Hematopoietic multipotent progenitor cell treated with erythropoietin and hydrocortisone succinate and interleukin-3 and kit ligand, for 6 days (in vitro differentiated cells): ENCODE measurements at regions not wholly inside any gene's neighbourhood (a gene's known extent, or its start where the extent isn't known, plus 50 kb on each side); places are given as distances from the start of the nearest gene placed in this dataset.
"Not testable (repeated sequence)": the region's sequence is repeated elsewhere in the genome, so short reads cannot be mapped to it uniquely, and the experiment has no call there.

Experiments
- DNase-seq: peaks from one replicate; pipeline ENCODE4 v3.0.0-alpha.2; 2015

DNA sequence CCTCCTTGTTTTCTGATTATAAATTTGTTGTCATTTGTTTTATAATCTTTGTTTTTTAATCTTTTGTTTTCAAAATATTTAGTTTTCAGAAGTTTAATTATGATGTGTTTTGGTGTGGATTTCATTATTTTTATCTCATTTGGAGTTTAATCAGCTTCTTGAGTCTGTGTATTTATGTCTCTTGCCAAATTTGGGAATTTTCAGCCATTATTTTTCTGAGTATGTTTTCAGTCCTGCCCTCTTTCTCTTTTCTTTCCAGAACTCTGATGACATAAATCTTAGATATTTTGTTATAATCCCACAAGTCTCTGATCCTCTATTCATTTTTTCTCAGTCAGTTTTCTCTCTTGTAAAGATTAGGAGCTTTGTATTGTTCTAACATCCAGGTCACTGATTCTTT lies 89.8 kb downstream of the RHOU start:
- DNase-seq = no peak

DNA sequence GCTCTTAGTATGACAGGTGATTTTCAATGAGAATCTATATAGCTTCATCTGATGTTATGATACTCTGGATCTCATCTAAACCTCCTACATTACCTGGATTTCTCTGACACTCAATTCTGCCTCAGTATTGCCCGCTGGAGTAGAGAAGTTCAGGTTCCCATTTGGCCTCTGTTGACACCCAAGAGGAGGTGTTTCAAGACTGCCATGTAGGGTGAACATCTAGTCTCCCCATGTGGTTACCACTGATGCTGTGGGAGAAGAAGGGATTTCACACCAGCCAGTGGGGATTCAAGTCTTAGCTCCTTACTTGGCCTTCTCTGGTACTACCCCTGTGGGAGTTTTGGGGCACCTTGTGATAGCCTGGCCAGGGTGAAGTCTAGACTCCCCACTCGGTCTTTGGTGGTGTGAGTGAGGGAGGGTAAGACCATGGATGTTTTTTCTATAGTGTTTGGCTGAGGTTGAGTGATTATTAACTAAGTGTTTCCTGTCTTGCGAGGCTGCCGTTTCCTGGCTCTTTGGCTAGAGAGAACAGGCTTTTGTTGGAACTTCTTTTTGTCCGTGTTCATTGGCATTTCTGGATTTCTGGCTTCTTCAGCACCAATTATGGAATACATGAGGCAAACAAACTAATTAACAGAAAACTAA lies 90.7 kb downstream of the RHOU start:
- DNase-seq = no peak

DNA sequence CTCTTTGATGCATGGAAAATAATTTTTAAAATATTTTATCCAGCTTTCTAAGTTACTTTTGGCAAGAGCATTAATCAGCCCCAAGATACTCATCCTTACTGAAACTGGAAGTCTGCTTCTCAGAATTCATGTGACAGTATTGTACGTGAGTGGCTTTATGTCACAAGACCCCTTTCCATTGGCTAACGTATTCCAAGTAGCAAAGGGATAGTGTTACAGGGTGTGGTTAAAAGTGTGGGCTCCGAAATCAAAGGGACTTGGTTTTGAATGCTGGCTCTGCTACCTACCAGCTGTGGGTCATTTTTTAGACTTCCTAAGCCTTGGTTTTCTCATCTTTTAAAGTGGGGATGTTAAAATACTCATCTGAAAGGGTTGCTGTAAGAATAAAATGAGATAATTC lies 91.7 kb downstream of the RHOU start:
- no peak for DNase-seq

DNA sequence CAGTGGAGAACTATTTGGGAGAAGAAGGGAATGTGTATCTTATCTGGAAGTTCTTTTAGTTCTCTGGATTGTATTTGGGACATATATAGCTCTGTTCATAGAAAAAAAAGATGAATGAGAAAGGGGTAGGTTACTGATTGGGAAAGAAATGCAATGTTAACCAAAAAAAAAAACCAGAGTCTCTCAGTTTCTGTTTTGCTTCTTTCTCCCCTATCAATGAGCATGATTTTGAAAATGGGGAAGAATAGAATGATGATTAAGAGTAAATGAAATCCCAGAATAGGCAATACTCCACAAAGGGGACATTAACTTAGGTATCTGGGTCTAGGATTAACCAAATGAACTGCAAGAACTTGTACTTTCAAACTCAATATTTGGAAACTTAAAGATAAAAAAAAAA lies 92.9 kb downstream of the RHOU start:
- no peak for DNase-seq

DNA sequence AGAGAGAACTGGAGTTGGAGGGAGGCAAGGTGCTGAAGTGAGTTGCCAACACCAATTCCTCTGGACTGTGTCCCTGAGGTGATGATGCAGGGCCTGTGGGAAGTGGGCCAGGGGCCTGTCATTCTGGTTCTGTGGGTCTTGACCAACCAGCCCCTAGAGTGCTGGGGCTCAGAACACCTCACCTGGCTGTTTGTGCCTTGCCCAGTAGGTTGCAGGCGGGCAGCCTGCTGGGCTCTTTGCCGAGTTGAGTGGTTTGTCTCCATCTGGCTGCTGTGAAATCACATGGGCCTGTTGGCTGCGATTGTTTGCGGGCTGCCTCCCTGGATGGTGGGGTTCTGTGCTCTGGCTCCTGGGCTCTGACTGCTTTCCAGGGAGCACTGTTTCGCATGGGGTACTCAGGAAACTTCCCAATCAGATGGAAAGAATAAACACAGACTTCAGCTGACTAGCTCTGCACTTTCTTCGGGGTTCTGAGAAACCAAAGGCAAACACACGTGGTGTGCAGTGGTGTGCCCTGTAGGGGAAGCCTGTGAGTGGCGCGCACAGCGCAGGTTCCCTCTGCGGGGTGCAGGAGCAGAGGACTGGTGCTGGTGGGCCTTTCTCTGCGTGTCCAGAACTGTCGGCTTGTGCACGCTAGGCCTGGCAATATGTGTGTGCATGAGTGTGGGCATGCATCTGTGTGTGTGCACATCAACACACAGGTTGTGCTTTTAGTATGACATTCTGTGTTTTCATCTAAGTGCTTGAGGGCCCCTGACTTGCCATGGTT lies 95.1 kb downstream of the RHOU start:
- no peak for DNase-seq

DNA sequence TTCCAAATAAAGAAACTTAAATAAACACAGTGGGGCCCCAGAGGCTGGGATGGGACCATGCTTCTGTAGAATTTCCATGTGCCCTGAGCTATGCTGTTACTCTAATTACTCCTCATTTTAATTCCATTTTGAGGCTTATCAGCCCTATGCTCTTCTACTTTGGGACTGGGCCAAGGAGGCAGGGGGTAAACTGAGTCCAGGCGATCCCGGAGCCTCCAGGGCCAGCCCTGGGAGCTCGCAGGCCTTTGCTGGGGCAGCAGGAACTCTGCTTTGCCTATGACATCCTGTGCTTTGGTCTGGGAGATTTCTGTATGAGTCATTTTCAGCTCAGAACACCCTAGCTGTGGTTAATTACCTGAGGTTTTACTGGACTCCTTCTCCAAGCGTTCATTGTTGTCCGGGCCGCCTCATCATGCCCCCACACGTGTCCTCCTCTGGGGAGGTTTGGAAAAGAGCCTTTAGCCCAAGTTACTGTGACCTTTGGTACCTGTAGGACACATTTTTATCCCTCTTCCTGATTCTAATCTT lies 95.7 kb downstream of the RHOU start:
- no peak for DNase-seq

DNA sequence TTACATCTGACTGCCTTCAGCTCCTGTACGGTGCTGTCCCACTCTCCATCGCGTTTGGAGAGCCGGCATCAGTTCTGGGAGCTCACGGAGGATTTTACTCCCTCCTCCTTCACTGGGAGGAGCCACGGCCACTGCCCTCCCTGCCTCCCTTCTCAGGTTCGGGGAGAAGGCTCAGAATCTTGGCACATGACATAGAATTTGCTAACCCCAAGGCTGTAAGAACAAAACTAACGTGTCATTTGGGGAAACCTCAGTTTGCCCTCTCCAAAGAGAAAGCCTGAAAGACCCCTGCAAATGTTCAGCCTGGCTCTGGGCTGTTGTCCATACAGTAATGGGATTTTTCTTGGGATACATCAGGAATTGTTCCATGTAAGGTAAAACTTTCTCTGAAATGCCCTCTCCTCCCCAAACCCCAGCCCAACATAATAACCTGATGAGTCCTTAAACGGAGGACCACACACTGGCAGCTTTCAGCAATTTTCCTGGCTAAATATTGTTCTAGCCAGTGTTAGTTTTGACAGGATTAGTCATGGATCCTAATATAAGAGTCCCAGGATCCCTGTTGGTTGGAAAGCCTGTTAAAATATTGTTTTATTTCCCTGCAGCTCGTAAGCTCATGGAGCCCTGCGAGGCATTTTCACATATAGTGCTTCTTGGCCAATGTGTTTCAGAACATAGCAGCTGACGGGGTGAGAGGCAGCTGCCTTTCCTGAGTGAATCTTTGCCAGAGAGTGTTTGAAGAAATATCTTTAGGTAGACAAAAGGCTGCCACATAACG lies 98.8 kb downstream of the RHOU start:
- no peak for DNase-seq

DNA sequence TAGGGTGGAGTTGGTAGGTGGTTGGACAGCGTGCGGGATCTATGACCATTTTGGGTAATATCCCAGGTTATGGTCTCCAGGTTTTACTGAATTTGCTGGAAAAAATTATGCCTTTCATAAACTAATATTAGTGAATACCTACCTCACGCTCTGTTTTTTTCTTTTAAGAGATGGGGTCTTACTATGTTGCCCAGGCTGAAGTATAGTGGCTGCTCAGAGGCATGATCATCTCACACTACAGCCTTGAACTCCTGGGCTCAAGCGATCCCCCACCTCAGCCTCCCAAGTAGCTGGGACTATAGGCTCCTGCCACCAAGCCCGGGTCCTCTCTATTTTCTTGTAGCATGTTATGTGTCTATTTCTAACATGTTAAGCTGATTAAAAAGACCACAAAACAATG lies 100.2 kb downstream of the RHOU start:
- DNase-seq = no peak

DNA sequence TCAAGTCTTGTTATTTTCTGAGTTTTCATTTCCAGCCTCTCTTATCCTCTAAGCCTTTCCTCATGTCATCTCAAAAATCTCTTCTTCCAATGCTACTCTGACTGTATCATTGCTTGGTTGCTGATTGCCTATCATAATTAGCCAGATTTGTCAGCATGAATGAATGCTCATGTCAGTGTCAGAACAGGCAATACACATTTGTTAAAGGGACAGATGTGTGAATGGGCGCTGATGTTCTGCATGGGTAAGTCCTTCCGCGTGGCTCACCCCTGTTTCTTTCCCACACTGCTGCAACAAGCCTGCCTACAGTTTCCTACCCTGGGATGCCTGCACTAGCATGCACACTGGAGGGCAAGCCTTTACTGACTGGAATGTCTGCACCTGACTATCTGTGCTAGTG lies 100.6 kb downstream of the RHOU start:
- no peak for DNase-seq

DNA sequence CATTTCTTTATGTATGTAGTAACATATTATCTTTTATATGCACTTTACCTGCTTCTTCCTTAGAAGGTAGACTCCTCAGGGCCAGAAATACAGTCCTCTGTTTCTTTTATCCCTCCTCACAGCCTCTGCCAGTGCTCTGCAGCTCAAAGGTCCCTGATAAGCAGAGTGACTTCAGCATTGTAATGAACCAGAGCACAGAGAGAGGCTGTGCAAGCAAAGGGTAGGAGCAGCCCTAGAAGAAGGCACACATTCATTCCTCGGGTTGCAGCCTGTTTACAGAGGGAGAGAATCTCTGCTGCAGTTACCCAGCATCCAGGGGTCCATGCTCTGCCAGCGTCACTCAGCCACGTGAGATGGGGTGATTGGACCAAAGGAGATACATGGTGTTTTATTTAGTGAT lies 101.1 kb downstream of the RHOU start:
- DNase-seq = no peak

DNA sequence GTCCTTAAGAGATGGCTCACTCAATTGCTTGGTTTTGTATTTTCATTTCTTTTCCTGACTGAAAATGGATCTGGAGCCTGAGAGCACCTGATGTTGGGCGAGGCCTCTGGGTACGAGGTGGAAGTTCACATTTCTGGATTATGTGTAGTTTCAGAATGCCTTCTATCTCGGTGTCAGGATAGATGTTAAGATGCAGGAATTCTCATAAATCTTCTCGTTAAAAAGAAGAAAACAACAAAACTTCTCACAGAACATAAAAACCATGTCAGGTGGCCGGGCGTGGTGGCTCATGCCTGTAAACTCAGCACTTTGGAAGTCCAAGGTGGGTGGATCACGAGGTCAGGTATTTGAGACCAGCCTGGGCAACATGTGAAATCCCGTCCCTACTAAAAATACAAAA lies 101.8 kb downstream of the RHOU start:
- no peak for DNase-seq

DNA sequence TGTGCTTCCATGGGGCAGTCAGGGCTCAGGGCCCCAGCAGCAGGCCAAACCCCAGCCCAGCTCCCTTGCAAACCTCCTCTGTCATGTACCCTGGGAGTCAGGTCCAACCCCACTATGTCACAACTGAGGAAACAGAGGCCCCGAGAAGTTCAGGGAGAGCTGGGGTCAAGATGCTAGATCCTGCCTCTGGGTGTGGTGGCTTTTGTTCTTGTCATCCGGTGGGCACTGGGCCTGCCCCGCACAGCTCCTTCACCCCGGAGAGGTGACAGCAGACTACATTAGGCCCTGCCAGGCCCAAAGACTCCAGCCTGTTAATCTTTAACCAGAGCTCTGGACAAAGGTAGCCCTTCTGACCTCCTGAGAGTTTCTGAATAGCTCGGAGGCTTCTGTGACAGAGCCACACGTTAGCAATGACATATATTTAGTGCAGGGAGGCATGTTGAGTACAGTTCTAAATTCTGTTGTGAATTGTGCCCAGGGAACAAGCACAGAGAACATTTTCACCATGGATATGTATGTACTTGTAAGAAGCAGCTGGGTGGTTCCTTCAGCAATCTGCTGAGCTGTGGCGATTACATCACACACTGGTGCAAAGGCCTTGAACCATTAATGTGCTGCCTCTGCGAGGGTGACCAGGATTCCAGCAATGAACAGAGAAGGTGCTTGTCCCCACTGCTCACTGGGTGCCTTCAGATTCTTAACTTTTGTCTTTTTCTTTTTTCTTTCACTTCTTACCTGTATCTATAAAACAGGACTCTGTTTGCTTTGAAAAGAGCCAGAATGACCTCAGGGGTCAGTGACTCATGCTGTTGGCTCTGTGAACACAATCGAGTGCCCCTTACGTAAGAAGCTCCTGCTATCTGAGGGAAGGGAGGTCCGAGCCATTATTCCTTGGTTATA lies 102.8 kb downstream of the RHOU start:
- peak; percentile 33 for DNase-seq

DNA sequence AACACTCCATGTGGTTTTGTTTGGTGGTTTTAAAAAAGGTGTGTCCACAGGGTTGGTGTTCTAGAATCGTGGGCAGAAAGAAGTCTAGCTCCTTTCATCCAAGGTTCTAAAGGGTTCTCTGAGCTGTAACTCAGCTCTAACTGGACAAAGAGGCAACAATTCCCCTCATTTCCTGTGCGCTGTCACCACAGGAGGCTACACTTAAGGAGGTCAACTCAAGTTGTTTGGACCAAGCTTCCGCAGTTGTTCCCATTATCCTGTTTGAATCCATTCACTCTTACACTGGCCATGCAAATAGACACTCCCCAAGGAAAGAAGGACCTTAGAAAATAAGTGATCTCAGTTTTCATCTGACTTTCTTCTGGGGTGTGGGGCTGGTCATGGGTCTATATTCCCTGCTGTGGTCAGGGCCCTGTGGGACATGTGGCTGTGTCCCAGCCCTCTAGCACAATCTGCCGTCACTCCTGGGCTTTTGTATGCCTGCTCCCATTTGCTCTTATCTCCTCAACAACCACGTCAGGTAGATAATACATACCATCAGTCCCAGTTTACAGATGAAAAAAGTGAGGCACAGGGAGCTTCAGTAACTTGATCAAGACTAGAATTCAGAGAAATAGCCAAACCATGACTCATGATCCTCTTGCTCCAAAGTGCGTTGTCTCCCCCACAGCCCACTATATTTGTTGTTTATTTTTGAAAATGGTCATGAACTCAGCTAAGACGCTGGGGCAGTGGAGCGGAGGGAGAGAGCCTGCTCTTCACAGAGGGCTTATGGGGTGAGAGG lies 103.6 kb downstream of the RHOU start:
- no peak for DNase-seq

DNA sequence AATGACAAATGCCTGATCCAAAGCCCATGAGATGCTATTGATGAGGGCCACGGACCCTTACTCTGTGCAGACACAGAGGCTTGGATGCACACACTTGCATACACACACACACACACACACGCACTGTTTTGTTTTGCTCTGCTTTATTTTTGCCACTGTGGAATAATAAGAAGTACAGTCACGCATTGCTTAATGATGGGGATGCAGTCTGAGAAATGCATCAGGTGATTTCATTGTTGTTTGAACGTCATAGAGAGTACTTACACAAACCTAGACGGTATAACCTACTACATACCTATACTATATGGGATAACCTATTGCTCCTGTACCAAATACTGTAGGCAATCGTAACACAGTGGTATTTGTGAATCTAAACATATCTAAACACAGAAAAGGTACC lies 104.4 kb downstream of the RHOU start:
- no peak for DNase-seq

DNA sequence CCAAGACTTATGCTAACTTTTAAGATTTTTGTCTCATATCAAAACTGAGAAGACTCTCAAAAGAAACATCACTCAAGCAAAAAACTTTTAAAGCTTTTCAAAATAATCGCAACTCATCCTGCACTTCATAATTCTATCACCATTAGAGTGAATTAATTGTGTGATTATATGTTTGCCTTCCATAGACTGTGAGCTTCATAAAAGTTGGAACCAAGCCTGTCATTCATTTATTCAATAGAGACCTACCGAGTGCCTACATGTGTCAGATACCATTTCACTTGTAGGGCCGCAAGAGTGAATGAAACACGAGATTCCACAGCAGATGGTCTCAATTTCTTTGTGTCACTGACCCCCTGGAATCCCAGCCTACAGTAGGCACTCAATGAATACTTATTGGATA lies 106.4 kb downstream of the RHOU start:
- DNase-seq = no peak

DNA sequence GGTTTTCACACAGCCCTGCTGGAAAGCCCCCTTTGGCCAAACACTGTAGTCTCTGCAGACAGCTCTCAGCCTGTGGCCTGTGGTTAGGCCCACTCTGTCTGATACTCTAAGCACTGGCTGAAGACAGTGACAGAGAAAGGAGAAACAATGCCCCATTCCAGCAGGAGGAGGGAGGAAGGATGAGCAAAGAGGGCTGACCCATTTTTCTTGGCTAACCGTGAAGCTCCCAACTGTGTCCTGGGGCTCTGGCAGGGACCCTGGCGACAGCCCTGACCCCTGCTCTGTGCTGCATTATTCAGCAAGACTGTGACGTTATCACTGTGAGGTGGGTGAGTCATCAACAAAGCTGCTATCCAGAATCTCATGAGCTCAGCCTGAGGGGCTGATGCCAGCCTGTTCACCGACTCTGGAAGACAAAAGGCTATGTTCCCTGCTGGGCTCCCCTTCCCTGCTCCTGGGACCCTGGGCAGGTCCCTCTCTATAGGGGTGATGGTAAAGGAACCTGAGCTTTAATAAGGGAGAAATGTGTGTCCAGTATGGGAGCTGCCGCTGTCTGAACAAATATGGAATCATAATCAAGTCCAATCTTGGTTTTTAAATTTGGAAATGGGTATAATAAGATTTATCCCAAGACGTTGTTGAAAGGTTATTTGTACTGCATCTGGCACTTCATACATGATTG lies 107.0 kb downstream of the RHOU start:
- peak; percentile 54 for DNase-seq

DNA sequence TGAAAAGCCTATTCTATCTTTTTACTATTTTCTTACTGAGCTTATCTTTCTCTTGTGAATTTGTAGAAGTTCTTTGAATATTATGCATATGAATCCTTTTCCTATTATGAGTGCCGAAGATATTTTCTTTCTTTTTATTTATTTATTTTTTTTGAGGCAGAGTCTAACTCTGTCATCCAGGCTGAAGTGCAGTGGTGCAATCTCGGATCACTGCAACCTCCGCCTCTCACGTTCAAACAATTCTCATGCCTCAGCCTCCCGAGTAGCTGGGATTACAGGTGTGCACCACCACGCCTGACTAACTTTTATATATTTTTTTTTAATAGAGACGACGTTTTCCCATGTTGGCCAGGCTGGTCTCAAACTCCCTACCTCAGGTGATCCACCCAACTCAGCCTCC lies 109.8 kb downstream of the RHOU start:
- no peak for DNase-seq

DNA sequence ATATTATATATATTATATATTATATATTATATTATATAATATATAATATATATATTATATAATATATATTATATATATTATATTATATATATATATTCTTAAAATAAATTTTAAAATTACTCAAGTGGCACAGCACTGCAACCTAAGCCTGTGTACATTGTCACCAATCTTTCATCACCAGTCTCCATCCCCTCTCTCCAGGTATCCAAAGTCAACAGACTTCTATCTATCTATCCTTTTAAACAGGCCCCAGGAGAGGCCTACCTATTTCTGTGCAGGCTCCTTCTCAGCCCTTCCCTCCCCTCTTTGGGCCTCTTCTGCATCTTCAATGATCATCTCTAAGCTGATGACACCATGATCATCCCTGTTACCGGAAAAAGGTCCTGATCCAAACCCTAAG lies 111.7 kb downstream of the RHOU start:
- DNase-seq = no peak

DNA sequence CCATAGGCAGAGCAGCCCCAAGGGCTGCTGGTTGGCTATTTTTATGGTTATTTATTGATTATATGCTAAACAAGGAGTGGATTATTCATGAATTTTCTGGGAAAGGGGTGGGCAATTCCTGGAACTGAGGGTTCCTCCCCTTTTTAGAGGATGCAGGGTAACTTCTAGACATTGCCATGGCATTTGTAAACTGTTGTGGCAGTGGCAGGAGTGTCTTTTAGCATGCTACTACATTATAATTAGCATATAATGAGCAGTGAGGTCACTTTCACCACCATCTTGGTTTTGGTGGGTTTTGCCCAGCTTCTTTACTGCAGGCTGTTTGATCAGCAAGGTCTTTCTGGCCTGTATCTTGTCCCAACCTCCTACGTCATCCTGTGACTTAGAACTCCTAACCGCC lies 112.2 kb downstream of the RHOU start:
- DNase-seq = not testable (repeated sequence)

DNA sequence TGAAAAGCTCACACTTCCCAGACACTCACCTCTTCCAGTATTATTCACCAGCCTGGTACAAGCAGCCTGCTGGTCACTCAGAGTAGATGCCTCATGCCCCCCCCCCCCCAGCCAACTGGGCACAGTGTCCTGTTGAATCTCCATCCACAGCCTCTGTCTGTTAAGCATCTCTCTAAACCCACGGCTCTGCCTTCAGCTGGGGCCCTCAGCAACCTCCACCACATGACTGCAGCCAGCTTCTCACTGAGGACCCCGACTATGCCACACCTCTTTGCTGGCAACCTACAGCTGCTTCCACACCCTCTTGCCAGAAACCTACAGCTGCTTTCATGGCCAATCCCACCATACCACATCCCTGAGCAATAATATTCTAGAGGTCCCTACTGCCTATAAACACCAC lies 113.1 kb downstream of the RHOU start:
- DNase-seq = peak; percentile 30

DNA sequence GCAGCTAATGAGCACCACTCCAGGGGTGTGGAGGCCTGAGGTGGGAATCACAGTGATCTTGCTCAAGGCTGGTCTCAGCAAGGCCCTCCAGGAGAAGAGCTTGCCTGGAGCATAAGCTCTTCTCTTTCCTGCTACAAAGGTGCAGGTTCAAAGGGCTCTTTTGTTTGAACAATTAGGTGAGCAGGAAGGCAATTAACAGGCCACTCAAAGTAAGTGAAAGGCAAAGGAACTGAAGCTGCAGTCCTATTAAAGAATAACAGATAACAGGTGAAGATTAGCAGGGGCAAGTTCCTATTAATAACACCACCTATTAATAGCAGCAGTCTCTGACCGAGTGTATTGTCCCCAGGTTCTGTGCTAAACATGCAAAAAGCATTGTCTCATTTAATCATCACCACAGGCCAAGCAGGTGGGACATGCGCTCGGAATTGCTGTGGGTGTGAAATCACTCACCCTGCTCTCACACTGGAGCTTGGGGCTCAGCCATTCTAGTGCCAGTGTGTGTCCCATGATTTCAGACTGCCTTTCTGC lies 113.8 kb downstream of the RHOU start:
- no peak for DNase-seq
